Cardiac fibroblast (primary cell): ENCODE measurements at regions not wholly inside any gene's neighbourhood (a gene's known extent, or its start where the extent isn't known, plus 50 kb on each side); places are given as distances from the start of the nearest gene placed in this dataset.
A peak's percentile ranks its signal among the peaks of the same experiment; 100 is the strongest.

ENCODE experiments used
- DNase-seq, 2 donors: peaks; one replicate each; pipeline versions ENCODE4 v3.0.0 to v3.0.0-alpha.2; 2010; ENCODE audit warnings: low read depth in 2 of 2
- H3K4me3 ChIP-seq, 2 donors: replicated peaks in 1 of 2; 1 replicate in 1 of 2; 2 replicates in 1 of 2; pipeline ENCODE4 v1.5.1; 2011; ENCODE audit warnings: low read depth in 2 of 2, low read length in 2 of 2, mild to moderate bottlenecking in 2 of 2, moderate library complexity in 1 of 2
- TF ChIP-seq, protein P1 (sequence below): IDR thresholded peaks from one replicate; pipeline ENCODE4 v1.5.1; 2011; ENCODE audit warnings: low read depth, mild to moderate bottlenecking, low read length, inconsistent platforms

DNA sequence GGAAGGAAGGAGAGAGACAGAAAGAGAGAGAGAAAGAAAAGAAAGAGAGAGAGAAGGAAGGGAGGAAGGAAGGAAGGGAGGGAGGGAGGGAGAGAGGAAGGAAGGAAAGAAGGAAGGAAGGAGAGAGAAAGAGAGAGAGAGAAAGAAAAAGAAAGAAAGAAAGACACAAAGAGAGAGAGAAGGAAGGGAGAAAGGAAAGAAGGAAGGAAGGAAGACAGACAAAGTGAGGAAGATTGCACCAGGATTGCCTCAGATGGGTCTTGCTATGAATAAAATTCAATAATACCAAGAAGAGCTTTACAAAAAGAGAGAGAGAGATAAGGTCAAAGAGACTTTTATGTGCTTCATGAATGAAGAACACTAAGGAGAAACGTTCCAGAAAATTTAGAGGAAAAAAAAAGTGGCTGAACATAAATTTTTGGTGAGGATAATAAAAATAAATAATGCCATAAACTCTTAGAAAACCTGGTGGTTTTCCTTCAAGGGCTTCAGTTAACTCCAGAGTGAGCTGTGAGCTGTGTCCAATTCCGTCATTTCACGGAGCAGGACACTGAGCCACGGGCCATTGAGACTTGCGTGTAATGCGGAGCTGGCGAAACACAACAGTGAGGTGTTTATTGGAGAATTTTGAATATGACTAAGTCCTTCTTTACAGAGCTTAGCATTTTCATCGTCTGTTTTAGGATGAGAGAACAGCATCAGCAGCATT is 72.7 kb upstream of the TNRC6C start:
- TF ChIP-seq, protein P1, sequence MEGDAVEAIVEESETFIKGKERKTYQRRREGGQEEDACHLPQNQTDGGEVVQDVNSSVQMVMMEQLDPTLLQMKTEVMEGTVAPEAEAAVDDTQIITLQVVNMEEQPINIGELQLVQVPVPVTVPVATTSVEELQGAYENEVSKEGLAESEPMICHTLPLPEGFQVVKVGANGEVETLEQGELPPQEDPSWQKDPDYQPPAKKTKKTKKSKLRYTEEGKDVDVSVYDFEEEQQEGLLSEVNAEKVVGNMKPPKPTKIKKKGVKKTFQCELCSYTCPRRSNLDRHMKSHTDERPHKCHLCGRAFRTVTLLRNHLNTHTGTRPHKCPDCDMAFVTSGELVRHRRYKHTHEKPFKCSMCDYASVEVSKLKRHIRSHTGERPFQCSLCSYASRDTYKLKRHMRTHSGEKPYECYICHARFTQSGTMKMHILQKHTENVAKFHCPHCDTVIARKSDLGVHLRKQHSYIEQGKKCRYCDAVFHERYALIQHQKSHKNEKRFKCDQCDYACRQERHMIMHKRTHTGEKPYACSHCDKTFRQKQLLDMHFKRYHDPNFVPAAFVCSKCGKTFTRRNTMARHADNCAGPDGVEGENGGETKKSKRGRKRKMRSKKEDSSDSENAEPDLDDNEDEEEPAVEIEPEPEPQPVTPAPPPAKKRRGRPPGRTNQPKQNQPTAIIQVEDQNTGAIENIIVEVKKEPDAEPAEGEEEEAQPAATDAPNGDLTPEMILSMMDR, result no peak
- no peak overlapping the region for H3K4me3 ChIP-seq
- DNase-seq, result no peak

GRCh38 chr17:77886387-77886728 is 72.1 kb upstream of the TNRC6C start:
- DNase-seq, result no peak
- H3K4me3 ChIP-seq, result no peak overlapping the region

DNA sequence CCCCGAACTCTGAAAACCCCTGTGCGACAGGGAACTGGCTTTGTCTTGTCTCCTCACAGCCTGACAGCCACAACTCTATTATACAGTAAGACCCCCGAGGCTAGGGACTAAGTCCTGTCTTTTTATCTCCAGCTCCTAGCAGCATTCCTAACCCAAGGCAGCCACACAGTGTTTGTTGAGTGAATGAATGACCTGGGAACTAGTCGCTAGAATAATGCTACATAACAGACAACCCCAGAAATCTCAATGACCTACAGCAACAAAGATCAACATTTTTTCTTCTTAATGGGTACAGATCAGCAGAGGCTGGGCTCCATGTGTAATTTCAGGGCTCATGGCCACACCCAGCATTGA is 71.4 kb upstream of the TNRC6C start:
- TF ChIP-seq, protein P1, result no peak
- H3K4me3 ChIP-seq, result no peak overlapping the region
- no peak for DNase-seq

More at GRCh38 chr17:77886387-77886728, 72.1 kb upstream of the TNRC6C start:
- TF ChIP-seq, protein P1, result no peak

- TF ChIP-seq, protein P1, result no peak
- DNase-seq, result peak; percentile 80 to 89
- H3K4me3 ChIP-seq, result peak overlapping the region; percentile 57 to 58
Observed at GRCh38 chr17:77887464-77888241, 70.8 kb upstream of the TNRC6C start.

DNA sequence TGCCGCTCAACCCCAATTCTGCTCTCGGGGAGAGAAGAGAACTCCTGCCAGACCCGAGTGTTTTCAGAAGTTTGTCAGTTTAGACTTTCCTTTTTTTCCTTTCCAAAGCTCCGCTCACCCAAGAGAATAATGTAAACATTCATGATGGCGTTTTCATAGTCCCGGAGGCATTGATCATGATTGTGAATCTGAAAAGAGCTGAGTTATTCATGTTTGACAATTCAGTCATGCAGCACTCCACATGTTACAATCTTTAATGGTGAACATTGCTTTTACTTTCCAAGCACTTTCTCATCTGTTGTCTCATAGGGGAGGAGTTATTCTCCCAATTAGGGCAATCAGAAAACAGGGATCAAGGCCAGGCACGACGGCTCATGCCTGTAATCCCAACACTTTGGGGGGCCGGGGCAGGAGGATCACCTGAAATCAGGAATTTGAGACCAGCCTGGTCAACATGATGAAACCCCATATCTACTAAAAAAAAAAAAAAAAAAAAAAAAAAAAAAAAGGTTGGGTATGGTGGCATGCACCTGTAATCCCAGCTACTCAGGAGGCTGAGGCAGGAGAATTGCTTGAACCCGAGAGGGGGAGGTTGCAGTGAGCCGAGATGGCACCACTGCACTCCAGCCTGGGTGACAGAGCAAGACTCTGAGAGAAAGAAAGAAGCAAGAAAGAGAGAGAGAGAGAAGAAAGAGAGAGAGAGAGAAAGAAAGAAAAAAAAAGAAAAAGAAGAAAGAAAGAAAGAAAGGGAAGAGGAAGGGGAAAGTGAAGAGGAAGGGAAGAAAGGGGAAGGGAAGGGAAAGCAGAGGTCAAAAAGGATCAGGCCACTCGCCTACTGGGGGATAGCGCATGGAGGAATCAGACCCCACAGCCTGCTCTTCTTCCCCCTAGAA is 70.0 kb upstream of the TNRC6C start:
- peak overlapping the region; percentile 57 to 58 for H3K4me3 ChIP-seq
- DNase-seq, result no peak
- TF ChIP-seq, protein P1, result no peak

DNA sequence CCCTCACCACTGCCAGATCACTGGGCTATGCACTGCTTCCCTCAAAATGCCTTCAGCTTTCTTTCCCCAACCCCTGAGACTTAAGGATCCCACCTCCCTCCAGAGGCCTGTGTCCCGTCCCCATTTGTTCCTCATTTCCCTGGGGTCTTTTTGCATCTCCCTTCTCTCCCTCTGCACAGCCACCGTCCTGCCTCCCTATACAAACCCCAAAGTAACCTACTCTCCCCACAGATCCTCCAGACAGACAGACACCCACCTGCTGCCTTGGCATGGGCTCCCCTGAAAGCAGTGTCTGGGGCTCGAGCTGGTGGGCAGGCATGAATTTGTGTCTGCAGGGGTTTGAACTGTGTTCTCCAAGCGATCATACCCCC is 69.4 kb upstream of the TNRC6C start:
- no peak overlapping the region for H3K4me3 ChIP-seq
- no peak for DNase-seq
- TF ChIP-seq, protein P1, result no peak
